ENCODE measurements at regions not wholly inside any gene's neighbourhood (a gene's known extent, or its start where the extent isn't known, plus 50 kb on each side); places are given as distances from the start of the nearest gene placed in this dataset.

- Histone ChIP-seq H3K27ac (no peak overlapping the region), H3K4me1 (no peaks in the 10 kb centered on the region)
- intact Hi-C loops (cut with DNase I; ENCODE audit: low total_unique reads), result no loop called here
Measured at GRCh38 chr5:98604721-98605425, 168.6 kb upstream of the RGMB start.

GRCh38 chr5:98605426-98605825 lies 168.0 kb upstream of the RGMB start:
- no peaks in the 10 kb centered on the region for H3K9me3 ChIP-seq
- H3K27ac ChIP-seq, result no peak overlapping the region
- no peaks in the 10 kb centered on the region for H3K27me3 ChIP-seq
- TF ChIP-seq POLR2A (IDR thresholded peaks at IDR 0.05), result no peak
- no peak for TF ChIP-seq CTCF (IDR thresholded peaks at IDR 0.05)
- TF ChIP-seq POLR2AphosphoS5 (IDR thresholded peaks at IDR 0.05), result no peak
- DNase-seq (ENCODE audit: low spot score in 2 of 2), result no peak
- H3K4me3 ChIP-seq, result no peak overlapping the region
- intact Hi-C loops (cut with DNase I; ENCODE audit: low total_unique reads), result no loop called here
- H3K4me1 ChIP-seq, result no peaks in the 10 kb centered on the region
- no peaks in the 10 kb centered on the region for H3K36me3 ChIP-seq

More at GRCh38 chr5:98604721-98605425, 168.6 kb upstream of the RGMB start:
- Histone ChIP-seq H3K9me3 (no peaks in the 10 kb centered on the region), H3K4me3 (no peak overlapping the region), H3K36me3 (no peaks in the 10 kb centered on the region), H3K27me3 (no peaks in the 10 kb centered on the region)
- TF ChIP-seq POLR2AphosphoS5 (IDR thresholded peaks at IDR 0.05) (no peak), POLR2A (IDR thresholded peaks at IDR 0.05) (no peak), CTCF (IDR thresholded peaks at IDR 0.05) (no peak)
- no peak for DNase-seq (ENCODE audit: low spot score in 2 of 2)

- intact Hi-C loops (cut with DNase I; ENCODE audit: low total_unique reads), result no loop called here
- TF ChIP-seq CTCF (IDR thresholded peaks at IDR 0.05) (no peak), POLR2AphosphoS5 (IDR thresholded peaks at IDR 0.05) (no peak), POLR2A (IDR thresholded peaks at IDR 0.05) (no peak)
- Histone ChIP-seq H3K9me3 (no peaks in the 10 kb centered on the region), H3K36me3 (no peaks in the 10 kb centered on the region), H3K4me1 (no peaks in the 10 kb centered on the region), H3K27ac (no peak overlapping the region), H3K4me3 (no peak overlapping the region), H3K27me3 (no peaks in the 10 kb centered on the region)
- DNase-seq (ENCODE audit: low spot score in 2 of 2), result no peak
Measured at GRCh38 chr5:98606961-98607360, 166.5 kb upstream of the RGMB start.

GRCh38 chr5:98608052-98608451 lies 165.4 kb upstream of the RGMB start:
- Histone ChIP-seq H3K27me3 (no peaks in the 10 kb centered on the region), H3K4me3 (no peak overlapping the region), H3K36me3 (no peaks in the 10 kb centered on the region), H3K9me3 (no peaks in the 10 kb centered on the region), H3K27ac (no peak overlapping the region), H3K4me1 (no peaks in the 10 kb centered on the region)
- TF ChIP-seq CTCF (IDR thresholded peaks at IDR 0.05) (no peak), POLR2AphosphoS5 (IDR thresholded peaks at IDR 0.05) (no peak), POLR2A (IDR thresholded peaks at IDR 0.05) (no peak)
- DNase-seq (ENCODE audit: low spot score in 2 of 2), result no peak
- intact Hi-C loops (cut with DNase I; ENCODE audit: low total_unique reads), result no loop called here

- Histone ChIP-seq H3K9me3 (no peaks in the 10 kb centered on the region), H3K27me3 (no peaks in the 10 kb centered on the region), H3K4me3 (no peak overlapping the region), H3K27ac (no peak overlapping the region), H3K4me1 (no peaks in the 10 kb centered on the region), H3K36me3 (no peaks in the 10 kb centered on the region)
- TF ChIP-seq POLR2A (IDR thresholded peaks at IDR 0.05), result no peak
- intact Hi-C loops (cut with DNase I; ENCODE audit: low total_unique reads), result no loop called here
- DNase-seq (ENCODE audit: low spot score in 2 of 2), result no peak
Measured at GRCh38 chr5:98614341-98614740, 159.1 kb upstream of the RGMB start.
